ENCODE measurements at regions not wholly inside any gene's neighbourhood (a gene's known extent, or its start where the extent isn't known, plus 50 kb on each side); places are given as distances from the start of the nearest gene placed in this dataset.

- no peak for DNase-seq
- Histone ChIP-seq H3K56ac (ENCODE audit: insufficient read length, low read depth, low read length) (no peak overlapping the region), H3K23me2 (ENCODE audit: insufficient read length, low read depth, low read length, poor library complexity, severe bottlenecking) (no peaks in the 10 kb centered on the region), H3K4me1 (ENCODE audit: insufficient read depth, low read length) (no peaks in the 10 kb centered on the region), H3K14ac (ENCODE audit: insufficient read depth, low read length) (no peak overlapping the region), H3K4ac (ENCODE audit: low read depth, low read length) (no peak overlapping the region), H4K8ac (replicated peaks; ENCODE audit: insufficient read length, low read depth, low read length) (no peak overlapping the region), H2BK20ac (ENCODE audit: low read depth, low read length, poor library complexity, severe bottlenecking) (no peak overlapping the region), H3K4me2 (ENCODE audit: insufficient read depth, insufficient read length, low read length) (no peak overlapping the region), H2BK120ac (ENCODE audit: low read depth, low read length, poor library complexity, severe bottlenecking) (no peak overlapping the region), H3K18ac (ENCODE audit: insufficient read length, low read depth, low read length) (no peak overlapping the region), H3T11ph (ENCODE audit: low read length) (no peak overlapping the region), H3K23ac (ENCODE audit: insufficient read length, low read depth, low read length) (no peak overlapping the region), H3K27ac (ENCODE audit: insufficient read length, low read depth, low read length) (no peak overlapping the region), H3K9me3 (ENCODE audit: control insufficient read depth, low read depth, low read length) (no peaks in the 10 kb centered on the region), H3K9ac (ENCODE audit: extremely low read depth, insufficient read length, low read length) (no peak overlapping the region), H4K91ac (ENCODE audit: insufficient read length, low read depth, low read length) (no peak overlapping the region), H3K79me2 (ENCODE audit: insufficient read depth, low read length) (no peaks in the 10 kb centered on the region), H4K20me1 (ENCODE audit: control insufficient read depth, insufficient read depth, insufficient read length) (no peaks in the 10 kb centered on the region), H2AFZ (ENCODE audit: low read length) (no peak overlapping the region), H3K79me1 (ENCODE audit: insufficient read depth, low read depth, low read length, poor library complexity, severe bottlenecking) (no peaks in the 10 kb centered on the region), H4K5ac (ENCODE audit: insufficient read length, low read depth, low read length) (no peak overlapping the region), H3K27me3 (ENCODE audit: insufficient read depth, low read length) (no peaks in the 10 kb centered on the region), H2AK5ac (ENCODE audit: insufficient read length, low read length) (no peak overlapping the region), H2BK12ac (ENCODE audit: insufficient read length, low read depth, low read length) (no peak overlapping the region), H2BK15ac (ENCODE audit: low read depth, low read length) (no peak overlapping the region), H2BK5ac (ENCODE audit: insufficient read length, low read length) (no peak overlapping the region)
- no peaks in the 10 kb centered on the region for H3K9me3 Mint-ChIP-seq
- no peak overlapping the region for H3K27ac Mint-ChIP-seq
- peaks cover 0 to 4% (median 2%) of the 10 kb centered on the region in 3 experiments; a peak in 1 of 7 replicates for H3K36me3 Mint-ChIP-seq (ENCODE audit: insufficient read depth in 1 of 3, low read depth in 3 of 3)
- peaks cover 9% of the 10 kb centered on the region in 2 experiments for H3K4me1 Mint-ChIP-seq
- WGBS (ENCODE audit: extremely low coverage, insufficient read length, low lambda C conversion rate): no CpG with 5 or more reads among the region's 5 CpGs
- no peak for TF ChIP-seq CTCF (conservative IDR thresholded peaks at IDR 0.05)
- no peak overlapping the region for H3K4me3 Mint-ChIP-seq
- H3K27me3 Mint-ChIP-seq (ENCODE audit: low read depth): no peaks in the 10 kb centered on the region
Measured at GRCh38 chr3:152155246-152156020, 113.3 kb upstream of the MBNL1 start.

Measured in H9 (cell line).